ENCODE measurements at regions not wholly inside any gene's neighbourhood (a gene's known extent, or its start where the extent isn't known, plus 50 kb on each side); places are given as distances from the start of the nearest gene placed in this dataset.

GRCh38 chr5:1744393-1745122 lies 55.1 kb downstream of the MRPL36 start:
- TF ChIP-seq EZH2phosphoT487 (IDR thresholded peaks at IDR 0.05; ENCODE audit: borderline replicate concordance, low read depth, low read length) (no peak), CTCF (conservative IDR thresholded peaks at IDR 0.05; ENCODE audit: low read length) (no peak)

All from OCI-LY7 (cell line).